C4-2B (cell line): ENCODE measurements at regions not wholly inside any gene's neighbourhood (a gene's known extent, or its start where the extent isn't known, plus 50 kb on each side); places are given as distances from the start of the nearest gene placed in this dataset.

Experiments
- ZFX ChIP-seq: fragments of 450-650 bp; IDR thresholded peaks from 2 replicates; pipeline ENCODE4 v1.6.1; 2017
- TF ChIP-seq, protein P1 (sequence below): fragments of 450-650 bp; conservative IDR thresholded peaks from 2 replicates; pipeline ENCODE4 v1.5.1; 2017; ENCODE audit warnings: mild to moderate bottlenecking

DNA sequence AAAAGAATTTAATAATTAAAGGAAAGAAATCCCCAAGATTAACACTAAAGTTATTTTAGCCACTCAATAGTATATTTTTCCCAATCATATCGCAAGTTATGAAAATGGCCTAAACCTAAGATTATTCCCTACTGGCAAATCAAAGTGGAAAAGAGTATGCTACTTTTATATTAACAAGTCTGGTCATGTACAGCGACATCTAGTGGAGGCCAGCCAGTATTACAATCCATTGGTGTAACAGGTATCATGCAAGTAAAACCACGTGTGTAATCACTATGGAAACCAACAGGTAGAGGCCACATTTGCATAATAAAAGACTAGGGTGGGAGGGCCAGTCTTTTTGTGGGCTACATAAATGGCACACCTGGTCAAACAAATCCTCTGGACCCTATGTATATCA, 976.4 kb upstream of the CDH9 start:
- TF ChIP-seq, protein P1, sequence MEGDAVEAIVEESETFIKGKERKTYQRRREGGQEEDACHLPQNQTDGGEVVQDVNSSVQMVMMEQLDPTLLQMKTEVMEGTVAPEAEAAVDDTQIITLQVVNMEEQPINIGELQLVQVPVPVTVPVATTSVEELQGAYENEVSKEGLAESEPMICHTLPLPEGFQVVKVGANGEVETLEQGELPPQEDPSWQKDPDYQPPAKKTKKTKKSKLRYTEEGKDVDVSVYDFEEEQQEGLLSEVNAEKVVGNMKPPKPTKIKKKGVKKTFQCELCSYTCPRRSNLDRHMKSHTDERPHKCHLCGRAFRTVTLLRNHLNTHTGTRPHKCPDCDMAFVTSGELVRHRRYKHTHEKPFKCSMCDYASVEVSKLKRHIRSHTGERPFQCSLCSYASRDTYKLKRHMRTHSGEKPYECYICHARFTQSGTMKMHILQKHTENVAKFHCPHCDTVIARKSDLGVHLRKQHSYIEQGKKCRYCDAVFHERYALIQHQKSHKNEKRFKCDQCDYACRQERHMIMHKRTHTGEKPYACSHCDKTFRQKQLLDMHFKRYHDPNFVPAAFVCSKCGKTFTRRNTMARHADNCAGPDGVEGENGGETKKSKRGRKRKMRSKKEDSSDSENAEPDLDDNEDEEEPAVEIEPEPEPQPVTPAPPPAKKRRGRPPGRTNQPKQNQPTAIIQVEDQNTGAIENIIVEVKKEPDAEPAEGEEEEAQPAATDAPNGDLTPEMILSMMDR, result peak; percentile 84
- no peak for TF ChIP-seq ZFX
